Left lung (tissue), 4 donors: ENCODE measurements at regions not wholly inside any gene's neighbourhood (a gene's known extent, or its start where the extent isn't known, plus 50 kb on each side); places are given as distances from the start of the nearest gene placed in this dataset.

ENCODE experiments used
- ATAC-seq: fragments of 200-7000 bp; cut with Tn5 transposase; one replicate; pipeline ENCODE4 v1.9.1; 2020; ENCODE audit warnings: moderate library complexity
- DNase-seq, 4 donors: peaks; one replicate each; pipeline ENCODE4 v3.0.0-alpha.2; 2013 to 2020
- H3K27ac ChIP-seq, 2 donors: fragments of 200-600 bp; sonication (generic) in 1 of 2; one replicate each; pipeline versions ENCODE4 v1.5.0 to v1.8.0; 2020 to 2021
- H3K27me3 ChIP-seq, 2 donors: fragments of 200-600 bp; sonication (generic) in 1 of 2; one replicate each; pipeline versions ENCODE4 v1.5.0 to v1.8.0; 2020 to 2021
- H3K36me3 ChIP-seq, 2 donors: fragments of 200-600 bp; sonication (generic) in 1 of 2; one replicate each; pipeline versions ENCODE4 v1.5.0 to v1.8.0; 2020 to 2021
- H3K4me1 ChIP-seq, 2 donors: fragments of 200-600 bp; one replicate each; pipeline ENCODE4 v1.8.0; 2021
- H3K4me3 ChIP-seq, 2 donors: fragments of 200-600 bp; sonication (generic) in 1 of 2; one replicate each; pipeline versions ENCODE4 v1.5.0 to v1.8.0; 2020 to 2021; ENCODE audit warnings: mild to moderate bottlenecking in 1 of 2
- H3K9me3 ChIP-seq, 2 donors: fragments of 200-600 bp; sonication (generic) in 1 of 2; one replicate each; pipeline versions ENCODE4 v1.5.0 to v1.8.0; 2020 to 2021
- intact Hi-C, 2 donors: fragments of 100-400 bp; cut with DNase I; formaldehyde crosslinking; loops; one replicate each; pipeline versions ENCODE4 v1.11.2 to v1.14.2; 2022
- TF ChIP-seq, protein P1 (sequence below), 2 donors: fragments of 200-600 bp; sonication (generic) in 1 of 2; IDR thresholded peaks; one replicate each; pipeline versions ENCODE4 v1.5.0 to v1.8.0; 2021; ENCODE audit warnings: antibody characterized with exemption in 2 of 2
- donor health status: DM: no; HTN: yes; CAD: no.
- donor health status: DM: no; HTN: no; CAD: no.

DNA sequence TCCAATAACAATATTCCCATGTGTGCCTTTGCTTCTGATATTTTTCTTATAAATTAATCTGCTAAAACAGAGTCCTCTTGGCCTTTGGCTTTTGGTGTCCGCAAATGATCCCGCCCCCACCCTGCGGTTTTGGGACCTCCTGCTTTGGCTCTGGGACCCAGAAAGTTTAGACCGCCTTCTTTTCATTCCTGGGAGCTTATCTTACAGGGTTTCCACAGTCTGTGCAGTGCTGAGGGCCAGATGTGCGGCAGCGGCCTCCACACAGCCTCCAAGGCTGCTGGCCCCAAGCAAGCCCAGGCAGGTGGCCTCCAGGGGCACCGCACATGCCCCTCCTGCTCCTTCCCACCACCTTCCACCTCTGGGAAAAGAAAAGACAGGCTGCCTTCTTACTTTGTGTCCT is 191.5 kb downstream of the ERCC6L2 start:
- ATAC-seq (no peak), DNase-seq (no peak)
- intact Hi-C loops, result no loop called here

DNA sequence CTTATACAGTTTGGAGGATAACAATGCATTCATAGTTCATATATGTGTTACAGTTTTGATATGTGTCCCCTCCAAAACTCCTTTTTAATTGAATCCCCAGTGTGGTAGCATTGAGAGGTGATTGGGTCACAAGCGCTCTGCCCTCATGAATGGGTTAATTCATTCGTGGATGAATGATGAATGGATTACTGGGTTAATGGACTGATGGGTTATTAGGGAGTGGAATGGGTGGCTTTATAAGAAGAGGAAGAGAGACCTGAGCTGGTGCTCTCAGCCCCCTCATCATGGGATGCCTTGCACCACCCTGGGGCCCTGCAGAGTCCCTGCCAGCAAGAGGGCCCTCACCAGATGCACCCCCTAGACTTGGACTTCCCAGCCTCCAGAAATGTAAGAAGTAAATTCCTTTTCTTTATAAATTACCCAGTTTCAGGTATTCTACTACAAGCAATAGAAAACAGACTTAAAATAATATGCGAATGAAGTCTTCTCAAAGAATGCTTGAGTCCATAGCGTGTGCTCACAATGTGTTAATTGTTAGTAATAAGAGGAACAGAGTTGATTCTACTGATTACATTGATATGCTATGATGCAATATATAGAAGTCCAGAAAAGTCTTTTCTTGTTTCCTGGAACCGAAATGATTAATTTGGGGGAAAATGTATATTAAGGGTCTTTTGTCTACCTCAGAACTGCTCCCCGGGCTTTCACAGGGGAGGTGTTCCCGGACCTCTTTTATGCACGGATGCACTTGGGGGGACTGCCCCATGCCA is 190.2 kb downstream of the ERCC6L2 start:
- TF ChIP-seq, protein P1, sequence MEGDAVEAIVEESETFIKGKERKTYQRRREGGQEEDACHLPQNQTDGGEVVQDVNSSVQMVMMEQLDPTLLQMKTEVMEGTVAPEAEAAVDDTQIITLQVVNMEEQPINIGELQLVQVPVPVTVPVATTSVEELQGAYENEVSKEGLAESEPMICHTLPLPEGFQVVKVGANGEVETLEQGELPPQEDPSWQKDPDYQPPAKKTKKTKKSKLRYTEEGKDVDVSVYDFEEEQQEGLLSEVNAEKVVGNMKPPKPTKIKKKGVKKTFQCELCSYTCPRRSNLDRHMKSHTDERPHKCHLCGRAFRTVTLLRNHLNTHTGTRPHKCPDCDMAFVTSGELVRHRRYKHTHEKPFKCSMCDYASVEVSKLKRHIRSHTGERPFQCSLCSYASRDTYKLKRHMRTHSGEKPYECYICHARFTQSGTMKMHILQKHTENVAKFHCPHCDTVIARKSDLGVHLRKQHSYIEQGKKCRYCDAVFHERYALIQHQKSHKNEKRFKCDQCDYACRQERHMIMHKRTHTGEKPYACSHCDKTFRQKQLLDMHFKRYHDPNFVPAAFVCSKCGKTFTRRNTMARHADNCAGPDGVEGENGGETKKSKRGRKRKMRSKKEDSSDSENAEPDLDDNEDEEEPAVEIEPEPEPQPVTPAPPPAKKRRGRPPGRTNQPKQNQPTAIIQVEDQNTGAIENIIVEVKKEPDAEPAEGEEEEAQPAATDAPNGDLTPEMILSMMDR (IDR thresholded peaks at IDR 0.05), result no peak
- ATAC-seq (no peak), DNase-seq (no peak)
- Histone ChIP-seq H3K4me3 (no peak overlapping the region), H3K27ac (no peak overlapping the region), H3K4me1 (peaks cover 5 to 17% of the 10 kb centered on the region in 2 donors), H3K36me3 (no peaks in the 10 kb centered on the region), H3K9me3 (no peaks in the 10 kb centered on the region), H3K27me3 (no peaks in the 10 kb centered on the region)
- intact Hi-C loops, result no loop called here

More for the DNA sequence above, 191.5 kb downstream of the ERCC6L2 start:
- Histone ChIP-seq H3K4me1 (peaks cover 0 to 4% of the 10 kb centered on the region in 2 donors), H3K9me3 (no peaks in the 10 kb centered on the region), H3K36me3 (no peaks in the 10 kb centered on the region), H3K27ac (no peak overlapping the region), H3K27me3 (no peaks in the 10 kb centered on the region), H3K4me3 (no peak overlapping the region)
- TF ChIP-seq, protein P1 (IDR thresholded peaks at IDR 0.05), result no peak

DNA sequence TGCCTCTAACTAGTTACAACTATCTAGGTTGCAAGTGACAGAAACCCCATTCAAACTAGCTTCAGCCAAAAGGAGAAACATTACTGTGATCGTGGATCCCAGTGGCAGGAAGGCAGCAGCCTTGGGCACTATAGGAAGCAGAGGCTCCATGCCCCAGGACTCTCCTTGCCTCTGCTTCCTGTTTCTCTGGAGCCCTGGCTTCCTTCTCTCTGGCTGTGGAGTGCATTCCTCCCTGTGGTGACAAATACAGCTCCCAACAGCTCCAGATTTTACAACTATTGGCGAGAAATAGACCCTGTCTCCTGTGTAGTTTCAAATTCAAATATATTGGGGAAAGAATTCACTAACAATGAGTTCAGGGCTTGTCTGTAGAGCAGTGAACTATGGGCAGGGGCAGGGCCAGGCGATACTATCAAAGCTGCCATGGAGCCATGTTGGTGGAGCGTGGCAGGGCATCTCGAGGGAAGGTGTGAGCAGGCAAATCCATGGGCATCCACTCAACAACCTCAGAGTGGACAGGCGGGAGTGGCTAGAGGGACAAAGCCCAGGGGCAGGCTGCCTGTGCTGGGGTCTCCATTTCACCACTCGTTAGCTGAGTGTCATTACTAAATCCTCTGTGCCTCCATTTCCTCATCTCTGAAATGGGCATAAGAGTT is 189.5 kb downstream of the ERCC6L2 start:
- no peak for DNase-seq
- Histone ChIP-seq H3K9me3 (no peaks in the 10 kb centered on the region), H3K27me3 (no peaks in the 10 kb centered on the region), H3K4me1 (peaks cover 5 to 17% of the 10 kb centered on the region in 2 donors), H3K36me3 (no peaks in the 10 kb centered on the region), H3K4me3 (no peak overlapping the region), H3K27ac (no peak overlapping the region)
- ATAC-seq, result no peak
- intact Hi-C loops, result no loop called here
- TF ChIP-seq, protein P1 (IDR thresholded peaks at IDR 0.05), result no peak

DNA sequence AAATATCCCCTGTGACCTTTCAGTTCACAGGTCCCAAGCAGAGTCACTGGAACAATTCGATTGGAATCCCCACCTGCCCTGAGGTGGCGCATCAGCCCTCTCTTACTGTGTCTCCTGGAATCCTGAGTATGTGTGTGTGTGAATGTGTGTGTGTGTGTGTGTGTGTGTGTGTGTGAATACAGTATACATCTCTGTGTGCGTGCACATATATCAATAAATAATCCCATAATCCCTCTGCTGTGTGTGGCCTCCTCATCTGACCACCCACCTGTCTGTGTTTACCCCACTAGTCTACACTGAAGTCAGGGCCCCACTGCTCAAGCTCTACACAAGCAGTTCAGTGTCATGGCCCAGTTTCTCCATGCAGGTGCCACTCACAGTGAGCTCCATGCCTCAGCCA is 187.4 kb downstream of the ERCC6L2 start:
- Histone ChIP-seq H3K27me3 (no peaks in the 10 kb centered on the region), H3K36me3 (no peaks in the 10 kb centered on the region), H3K9me3 (no peaks in the 10 kb centered on the region), H3K4me1 (peaks cover 5 to 17% of the 10 kb centered on the region in 2 donors), H3K27ac (no peak overlapping the region), H3K4me3 (no peak overlapping the region)
- intact Hi-C loops, result no loop called here
- ATAC-seq (no peak), DNase-seq (no peak)
- TF ChIP-seq, protein P1 (IDR thresholded peaks at IDR 0.05), result no peak

DNA sequence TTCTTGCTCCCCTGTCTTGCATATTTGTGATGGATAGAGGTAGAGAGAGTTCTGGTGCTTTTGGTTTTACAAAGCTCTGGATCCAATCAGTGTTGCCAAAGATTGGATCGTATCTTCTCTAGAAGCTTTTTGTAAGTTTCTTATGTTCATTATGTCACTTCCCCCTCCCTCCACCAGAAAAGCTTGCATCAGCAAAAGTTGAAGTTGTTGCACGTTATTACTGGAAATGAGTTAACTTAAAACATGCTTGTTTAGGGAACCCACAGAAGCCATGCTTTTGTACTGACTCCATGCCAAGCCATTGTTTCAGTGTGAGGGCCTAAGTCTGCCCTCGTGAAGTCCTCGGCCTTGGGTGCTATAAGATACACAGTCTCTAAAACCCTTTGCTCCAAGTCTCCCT is 186.5 kb downstream of the ERCC6L2 start:
- intact Hi-C loops, result no loop called here
- ATAC-seq (peak; percentile 41), DNase-seq (no peak)
- no peaks in the 10 kb centered on the region for H3K36me3 ChIP-seq
- no peak overlapping the region for H3K4me3 ChIP-seq
- peaks cover 5 to 17% of the 10 kb centered on the region in 2 donors for H3K4me1 ChIP-seq
- H3K27me3 ChIP-seq, result no peaks in the 10 kb centered on the region
- TF ChIP-seq, protein P1 (IDR thresholded peaks at IDR 0.05), result no peak
- no peaks in the 10 kb centered on the region for H3K9me3 ChIP-seq
- H3K27ac ChIP-seq, result peak overlapping the region; percentile 6 to 87
